Prostate gland (tissue), 2 donors: ENCODE measurements at regions not wholly inside any gene's neighbourhood (a gene's known extent, or its start where the extent isn't known, plus 50 kb on each side); places are given as distances from the start of the nearest gene placed in this dataset.

Source experiments
- CTCF ChIP-seq, 4 experiments: fragments of 200-600 bp in 2 of 4; fragments of 450-650 bp in 2 of 4; sonication (generic) in 2 of 4; IDR thresholded peaks; 1 replicate in 3 of 4; 2 replicates in 1 of 4; pipeline ENCODE4 v1.5.1; 2016 to 2019; ENCODE audit warnings: antibody characterized with exemption in 4 of 4, mild to moderate bottlenecking in 2 of 4, moderate library complexity in 2 of 4
- POLR2AphosphoS5 ChIP-seq: sonication (generic); formaldehyde crosslinking; IDR thresholded peaks from one replicate; pipeline ENCODE4 v1.6.1; 2017; ENCODE audit warnings: antibody characterized with exemption

DNA sequence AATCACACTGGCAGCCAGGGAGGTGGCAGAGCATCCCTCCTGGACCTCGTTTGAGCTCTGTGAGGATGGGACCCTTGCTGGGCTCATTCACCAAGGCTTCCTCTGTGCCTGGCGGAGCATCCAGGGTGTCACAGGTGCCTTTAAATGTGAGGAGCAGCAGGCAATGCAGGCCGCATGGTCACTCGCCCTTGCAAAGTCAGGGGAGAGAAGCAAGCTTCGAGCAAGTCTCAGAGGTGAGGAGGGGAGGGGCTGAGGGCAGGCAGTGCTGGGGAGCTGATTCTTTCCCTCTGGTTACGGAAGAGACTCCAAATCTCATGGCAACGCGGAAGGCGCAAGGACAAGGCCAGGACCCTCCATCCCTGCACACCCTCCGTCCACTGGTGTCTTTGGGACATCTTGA is 182.7 kb upstream of the PMEPA1 start:
- TF ChIP-seq POLR2AphosphoS5 (no peak), CTCF (IDR thresholded peaks at IDR 0.05) (no peak)
